Mesenchymal stem cell (in vitro differentiated cells and primary cell): ENCODE measurements at regions not wholly inside any gene's neighbourhood (a gene's known extent, or its start where the extent isn't known, plus 50 kb on each side); places are given as distances from the start of the nearest gene placed in this dataset.
A peak's percentile ranks its signal among the peaks of the same experiment; 100 is the strongest.

Experiments used
- DNase-seq: peaks from one replicate; pipeline ENCODE4 v3.0.0-alpha.2; 2013
- H2AFZ ChIP-seq: one replicate; pipeline ENCODE4 v1.6.1; 2013; ENCODE audit warnings: low read depth, mild to moderate bottlenecking, control low read depth, inconsistent platforms, low read length, moderate library complexity
- H2AK5ac ChIP-seq: 2 replicates; pipeline ENCODE4 v1.6.1; 2013; ENCODE audit warnings: low read length, moderate library complexity, mild to moderate bottlenecking, inconsistent platforms; ENCODE audit not compliant: severe bottlenecking
- H2BK120ac ChIP-seq: one replicate; pipeline ENCODE4 v1.6.1; 2013; ENCODE audit warnings: low read depth, mild to moderate bottlenecking, inconsistent platforms, low read length, moderate library complexity
- H2BK12ac ChIP-seq, 2 experiments: one replicate each; pipeline ENCODE4 v1.6.1; 2013; ENCODE audit warnings: inconsistent platforms in 2 of 2, low read length in 2 of 2, mild to moderate bottlenecking in 2 of 2, moderate library complexity in 2 of 2, control low read depth in 1 of 2
- H2BK15ac ChIP-seq: one replicate; pipeline ENCODE4 v1.6.1; 2013; ENCODE audit warnings: mild to moderate bottlenecking, low read depth, inconsistent platforms; ENCODE audit not compliant: poor library complexity, severe bottlenecking
- H2BK5ac ChIP-seq: 2 replicates; pipeline ENCODE4 v1.6.1; 2013; ENCODE audit warnings: low read depth, mild to moderate bottlenecking, low read length, control low read depth, inconsistent platforms; ENCODE audit not compliant: poor library complexity, severe bottlenecking
- H3K14ac ChIP-seq, 2 experiments: one replicate each; pipeline ENCODE4 v1.6.1; 2013; ENCODE audit warnings: inconsistent platforms in 2 of 2, low read length in 2 of 2, control low read depth in 1 of 2, mild to moderate bottlenecking in 1 of 2, moderate library complexity in 1 of 2
- H3K18ac ChIP-seq, 2 experiments: one replicate each; pipeline ENCODE4 v1.6.1; 2013; ENCODE audit warnings: inconsistent platforms in 2 of 2, low read length in 2 of 2, control low read depth in 1 of 2, low read depth in 1 of 2, mild to moderate bottlenecking in 1 of 2
- H3K23ac ChIP-seq, 2 experiments: one replicate each; pipeline ENCODE4 v1.6.1; 2013; ENCODE audit warnings: inconsistent platforms in 2 of 2, low read length in 2 of 2, mild to moderate bottlenecking in 2 of 2, moderate library complexity in 2 of 2, control low read depth in 1 of 2
- H3K27ac ChIP-seq: 2 replicates; pipeline ENCODE4 v1.5.1; 2013; ENCODE audit warnings: mild to moderate bottlenecking, moderate library complexity, low read length, control low read depth, inconsistent platforms; ENCODE audit not compliant: poor library complexity, severe bottlenecking
- H3K27me3 ChIP-seq, 2 experiments: 2 replicates each; pipeline versions ENCODE4 v1.6.1 to v1.7.0; 2013; ENCODE audit warnings: low read length in 2 of 2, mild to moderate bottlenecking in 2 of 2, moderate library complexity in 2 of 2, control low read depth in 1 of 2, inconsistent platforms in 1 of 2; ENCODE audit not compliant: control insufficient read depth in 1 of 2, insufficient read depth in 1 of 2
- H3K36me3 ChIP-seq, 2 experiments: 2 replicates each; pipeline versions ENCODE4 v1.6.1 to v1.7.0; 2013; ENCODE audit warnings: low read length in 2 of 2, control low read depth in 1 of 2, inconsistent platforms in 1 of 2, low read depth in 1 of 2, mild to moderate bottlenecking in 1 of 2; ENCODE audit not compliant: insufficient read depth in 2 of 2, control insufficient read depth in 1 of 2
- H3K4ac ChIP-seq, 2 experiments: one replicate each; pipeline ENCODE4 v1.6.1; 2013; ENCODE audit warnings: inconsistent platforms in 2 of 2, low read length in 2 of 2, mild to moderate bottlenecking in 2 of 2, moderate library complexity in 2 of 2, control low read depth in 1 of 2, low read depth in 1 of 2
- H3K4me1 ChIP-seq: 2 replicates; pipeline ENCODE4 v1.6.1; 2013; ENCODE audit warnings: low read depth, low read length, control low read depth; ENCODE audit not compliant: control insufficient read depth, insufficient read depth
- H3K4me2 ChIP-seq: 2 replicates; pipeline ENCODE4 v1.6.1; 2013; ENCODE audit warnings: low read length, mild to moderate bottlenecking, inconsistent platforms; ENCODE audit not compliant: poor library complexity, severe bottlenecking
- H3K4me3 ChIP-seq, 2 experiments: 2 replicates each; pipeline versions ENCODE4 v1.5.1 to v1.7.0; 2013; ENCODE audit warnings: low read length in 2 of 2, mild to moderate bottlenecking in 2 of 2, control low read depth in 1 of 2, low read depth in 1 of 2; ENCODE audit not compliant: insufficient read depth in 1 of 2
- H3K79me1 ChIP-seq: replicated peaks from 2 replicates; pipeline ENCODE4 v1.6.1; 2013; ENCODE audit warnings: mild to moderate bottlenecking, control low read depth, low read length, inconsistent platforms; ENCODE audit not compliant: poor library complexity, severe bottlenecking
- H3K9ac ChIP-seq: 2 replicates; pipeline ENCODE4 v1.7.0; 2013; ENCODE audit warnings: mild to moderate bottlenecking, low read length, moderate library complexity
- H3K9me3 ChIP-seq: 2 replicates; pipeline ENCODE4 v1.7.0; 2013; ENCODE audit warnings: mild to moderate bottlenecking, low read length; ENCODE audit not compliant: control insufficient read depth
- H4K8ac ChIP-seq: one replicate; pipeline ENCODE4 v1.6.1; 2013; ENCODE audit warnings: inconsistent platforms, mild to moderate bottlenecking, low read length, moderate library complexity
- H4K91ac ChIP-seq: one replicate; pipeline ENCODE4 v1.6.1; 2013; ENCODE audit warnings: mild to moderate bottlenecking, low read length, inconsistent platforms
- WGBS: methylation state at CpG from one replicate; pipeline ENCODE4 v1.1.7; 2013; ENCODE audit warnings: mixed read lengths; 5-methylcytosine and 5-hydroxymethylcytosine counted together

DNA sequence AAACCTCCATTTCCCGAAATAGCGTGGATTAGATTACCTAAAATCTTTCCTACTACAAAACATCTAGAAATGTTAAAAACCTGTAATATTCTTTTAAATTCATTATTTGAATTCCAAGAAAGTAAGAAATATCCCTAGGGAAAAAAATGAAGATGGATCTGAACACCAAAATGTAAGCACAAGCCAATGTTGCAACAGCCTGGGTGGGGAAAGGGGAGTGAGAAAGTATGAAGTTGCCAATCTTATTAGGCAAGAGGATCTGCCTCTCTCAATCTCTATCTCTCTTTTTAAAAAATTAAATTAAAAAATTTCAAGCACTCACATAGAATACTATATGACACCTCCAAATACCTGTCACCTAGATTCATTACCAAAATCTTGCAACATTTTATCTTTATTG, 74.9 kb upstream of the IRF2BP2 start:
- no CpG with 5 or more reads among the region's 2 CpGs for WGBS
- H3K4me1 ChIP-seq, result peaks cover 1% of the 10 kb centered on the region
- no peaks in the 10 kb centered on the region for H3K36me3 ChIP-seq
- H4K91ac ChIP-seq, result no peak overlapping the region
- no peak overlapping the region for H2BK5ac ChIP-seq
- no peak overlapping the region for H3K18ac ChIP-seq
- H3K27me3 ChIP-seq, result no peaks in the 10 kb centered on the region
- no peak overlapping the region for H3K4me3 ChIP-seq
- no peak overlapping the region for H3K14ac ChIP-seq
- no peak overlapping the region for H2BK120ac ChIP-seq
- no peak overlapping the region for H3K4ac ChIP-seq
- no peak overlapping the region for H3K23ac ChIP-seq
- H4K8ac ChIP-seq, result no peak overlapping the region
- H3K27ac ChIP-seq, result no peak overlapping the region
- peaks cover 6% of the 10 kb centered on the region for H3K9me3 ChIP-seq
- no peak overlapping the region for H2AFZ ChIP-seq
- H2BK15ac ChIP-seq, result no peak overlapping the region
- no peak overlapping the region for H2AK5ac ChIP-seq
- H2BK12ac ChIP-seq, result no peak overlapping the region
- no peak for DNase-seq
- H3K9ac ChIP-seq, result no peak overlapping the region
- H3K4me2 ChIP-seq, result no peak overlapping the region
- no peaks in the 10 kb centered on the region for H3K79me1 ChIP-seq

DNA sequence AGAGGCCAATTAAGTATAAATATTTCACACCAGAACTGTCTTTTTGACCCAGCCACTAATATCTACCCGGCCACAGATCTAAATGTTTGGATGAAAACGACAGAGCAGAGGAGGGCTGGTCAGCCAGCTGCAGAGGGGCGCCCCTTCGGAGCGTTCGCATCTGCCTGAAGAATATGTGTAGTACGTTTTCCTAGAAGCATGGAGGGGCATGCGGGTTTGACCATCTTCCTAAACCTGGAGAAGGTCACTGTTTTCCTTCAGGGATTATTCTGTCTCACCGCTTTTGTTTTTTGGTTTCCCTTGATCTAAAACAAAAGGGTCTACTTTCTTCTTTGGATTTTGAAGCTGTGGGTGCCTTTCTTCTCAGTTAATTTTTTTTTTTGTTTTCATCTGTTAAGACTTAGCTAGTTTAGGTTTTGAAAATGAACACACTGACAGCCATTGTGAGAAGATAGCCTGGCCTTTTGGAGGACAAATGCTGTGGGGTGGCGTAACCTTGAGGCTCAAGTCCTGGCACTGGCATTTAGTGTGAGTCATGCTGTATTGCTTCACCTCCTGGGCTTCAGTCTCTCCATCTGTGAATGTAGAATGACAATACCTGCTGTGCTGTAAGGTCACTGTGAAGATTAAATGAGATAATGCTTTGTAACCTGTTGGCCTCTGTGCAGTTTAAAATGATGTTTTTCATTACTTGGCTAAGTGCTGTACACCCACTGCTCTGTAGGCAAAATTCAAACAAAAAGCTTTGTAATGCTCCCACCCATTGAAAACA, 74.1 kb upstream of the IRF2BP2 start:
- no peak overlapping the region for H4K8ac ChIP-seq
- peak; percentile 85 for DNase-seq

GRCh38 chr1:234683127-234683860, 73.3 kb upstream of the IRF2BP2 start:
- no peak overlapping the region for H3K4ac ChIP-seq
- H4K8ac ChIP-seq, result no peak overlapping the region
- H2AK5ac ChIP-seq, result no peak overlapping the region
- H3K4me2 ChIP-seq, result no peak overlapping the region
- H4K91ac ChIP-seq, result no peak overlapping the region
- peaks cover 1% of the 10 kb centered on the region for H3K4me1 ChIP-seq
- no peaks in the 10 kb centered on the region for H3K36me3 ChIP-seq
- peak overlapping the region; percentile 56 for H3K9ac ChIP-seq
- no peaks in the 10 kb centered on the region for H3K27me3 ChIP-seq
- H3K79me1 ChIP-seq, result no peaks in the 10 kb centered on the region
- no peak overlapping the region for H2AFZ ChIP-seq
- H2BK120ac ChIP-seq, result no peak overlapping the region
- no peak overlapping the region for H3K27ac ChIP-seq
- DNase-seq, result no peak
- H2BK15ac ChIP-seq, result no peak overlapping the region
- no peak overlapping the region for H2BK5ac ChIP-seq
- H3K23ac ChIP-seq, result no peak overlapping the region
- H3K18ac ChIP-seq, result peak overlapping the region in 1 of 2 experiments; percentile 46
- peaks cover 6% of the 10 kb centered on the region for H3K9me3 ChIP-seq
- H3K4me3 ChIP-seq, result no peak overlapping the region
- peak overlapping the region in 1 of 2 experiments; percentile 39 for H2BK12ac ChIP-seq
- WGBS, result 100% methylated on average over 1 of the region's 2 CpGs
- H3K14ac ChIP-seq, result no peak overlapping the region

More for the DNA sequence above, 74.1 kb upstream of the IRF2BP2 start:
- Histone ChIP-seq H3K4me2 (no peak overlapping the region), H2AK5ac (no peak overlapping the region), H2BK12ac (peak overlapping the region in 1 of 2 experiments; percentile 42), H2BK120ac (no peak overlapping the region), H3K18ac (peak overlapping the region in 1 of 2 experiments; percentile 45), H3K14ac (no peak overlapping the region), H3K79me1 (no peaks in the 10 kb centered on the region), H3K27me3 (no peaks in the 10 kb centered on the region), H3K36me3 (no peaks in the 10 kb centered on the region), H3K9ac (peak overlapping the region; percentile 56), H3K4me1 (peaks cover 1% of the 10 kb centered on the region), H2BK5ac (no peak overlapping the region), H3K4ac (no peak overlapping the region), H3K27ac (no peak overlapping the region), H2AFZ (no peak overlapping the region), H3K4me3 (peak overlapping the region in 1 of 2 experiments; percentile 32), H4K91ac (no peak overlapping the region), H3K9me3 (peaks cover 6% of the 10 kb centered on the region), H3K23ac (no peak overlapping the region), H2BK15ac (peak overlapping the region; percentile 77)
- WGBS, result 86% methylated on average over 10 of the region's 10 CpGs

GRCh38 chr1:234681990-234682389, 72.0 kb upstream of the IRF2BP2 start:
- Histone ChIP-seq H2AK5ac (no peak overlapping the region), H2BK5ac (no peak overlapping the region), H3K27me3 (no peaks in the 10 kb centered on the region), H3K9ac (no peak overlapping the region), H3K27ac (no peak overlapping the region), H3K4me1 (peaks cover 1% of the 10 kb centered on the region), H3K23ac (no peak overlapping the region), H2BK12ac (no peak overlapping the region), H3K9me3 (peaks cover 6% of the 10 kb centered on the region), H3K4me2 (no peak overlapping the region), H4K8ac (no peak overlapping the region), H3K4me3 (no peak overlapping the region), H3K18ac (no peak overlapping the region), H3K14ac (no peak overlapping the region), H3K36me3 (no peaks in the 10 kb centered on the region), H2AFZ (no peak overlapping the region), H2BK15ac (no peak overlapping the region), H3K79me1 (no peaks in the 10 kb centered on the region), H2BK120ac (no peak overlapping the region), H4K91ac (no peak overlapping the region), H3K4ac (no peak overlapping the region)
- no peak for DNase-seq
- 99% methylated on average over 2 of the region's 2 CpGs for WGBS
